Activated CD4-positive, alpha-beta T cell treated with anti-CD3 and anti-CD28 coated beads for 4 hours (primary cell): ENCODE measurements at regions not wholly inside any gene's neighbourhood (a gene's known extent, or its start where the extent isn't known, plus 50 kb on each side); places are given as distances from the start of the nearest gene placed in this dataset.

ENCODE experiments used
- DNase-seq, 2 donors: peaks; one replicate each; pipeline ENCODE4 v3.0.0-alpha.2; 2020

GRCh38 chr3:66592927-66593625, 92.3 kb upstream of the LRIG1 start:
- no peak for DNase-seq

- DNase-seq, result no peak
Observed at GRCh38 chr3:66593978-66594377, 93.2 kb upstream of the LRIG1 start.

GRCh38 chr3:66597308-66597863, 96.6 kb upstream of the LRIG1 start:
- no peak for DNase-seq

- DNase-seq, result no peak
Observed at GRCh38 chr3:66598168-66598567, 97.3 kb upstream of the LRIG1 start.

- DNase-seq, result no peak
Observed at GRCh38 chr3:66602237-66602636, 101.4 kb upstream of the LRIG1 start.

GRCh38 chr3:66602691-66603090, 101.9 kb upstream of the LRIG1 start:
- no peak for DNase-seq

- DNase-seq, result no peak
Observed at GRCh38 chr3:66603151-66603611, 102.4 kb upstream of the LRIG1 start.

GRCh38 chr3:66604481-66604880, 103.7 kb upstream of the LRIG1 start:
- DNase-seq, result no peak

- DNase-seq, result no peak
Observed at GRCh38 chr3:66606126-66606525, 105.3 kb upstream of the LRIG1 start.

GRCh38 chr3:66606868-66607267, 106.0 kb upstream of the LRIG1 start:
- DNase-seq, result no peak

GRCh38 chr3:66609660-66610561, 109.1 kb upstream of the LRIG1 start:
- DNase-seq, result no peak

- no peak for DNase-seq
Observed at GRCh38 chr3:66610562-66610909, 109.7 kb upstream of the LRIG1 start.

GRCh38 chr3:66615643-66616301, 115.0 kb upstream of the LRIG1 start:
- no peak for DNase-seq

- DNase-seq, result no peak
Observed at GRCh38 chr3:66617351-66617750, 116.5 kb upstream of the LRIG1 start.

- DNase-seq, result no peak
Observed at GRCh38 chr3:66618066-66618465, 117.2 kb upstream of the LRIG1 start.

- DNase-seq, result no peak
Observed at GRCh38 chr3:66620296-66620695, 119.5 kb upstream of the LRIG1 start.

GRCh38 chr3:66622756-66623457, 122.1 kb upstream of the LRIG1 start:
- DNase-seq, result no peak

GRCh38 chr3:66625505-66626216, 124.8 kb upstream of the LRIG1 start:
- no peak for DNase-seq

GRCh38 chr3:66629150-66629981, 128.5 kb upstream of the LRIG1 start:
- no peak for DNase-seq

GRCh38 chr3:66629982-66630368, 129.2 kb upstream of the LRIG1 start:
- no peak for DNase-seq
